ENCODE measurements at regions not wholly inside any gene's neighbourhood (a gene's known extent, or its start where the extent isn't known, plus 50 kb on each side); places are given as distances from the start of the nearest gene placed in this dataset.

- H3K36me3 Mint-ChIP-seq (ENCODE audit: insufficient read depth, unreplicated experiment), result no peaks in the 10 kb centered on the region
- H3K27me3 Mint-ChIP-seq (ENCODE audit: unreplicated experiment), result no peaks in the 10 kb centered on the region
- BruUV-seq (replicated peaks), result no TSS peak
Observed at GRCh38 chr5:27414099-27414498, 375.7 kb upstream of the CDH9 start.

GRCh38 chr5:27412384-27412783 lies 374.0 kb upstream of the CDH9 start:
- CTCF ChIA-PET, result no interaction called here
- intact Hi-C loops (cut with micrococcal nuclease; ENCODE audit: unreplicated experiment), result no loop called here
- TF ChIP-seq CTCF (IDR thresholded peaks at IDR 0.05; ENCODE audit: unreplicated experiment), result no peak
- no peaks in the 10 kb centered on the region for H3K27me3 Mint-ChIP-seq (ENCODE audit: unreplicated experiment)
- no peaks in the 10 kb centered on the region for H3K4me1 Mint-ChIP-seq (ENCODE audit: low read depth, unreplicated experiment)
- no peak for DNase-seq
- H3K27ac Mint-ChIP-seq (ENCODE audit: unreplicated experiment), result no peak overlapping the region
- H3K36me3 Mint-ChIP-seq (ENCODE audit: insufficient read depth, unreplicated experiment), result no peaks in the 10 kb centered on the region
- no peak overlapping the region for H3K4me3 Mint-ChIP-seq (ENCODE audit: low read depth, unreplicated experiment)
- peaks cover 12% of the 10 kb centered on the region for H3K9me3 Mint-ChIP-seq (ENCODE audit: low read depth, unreplicated experiment)
- BruUV-seq (replicated peaks), result no TSS peak

More at GRCh38 chr5:27414099-27414498, 375.7 kb upstream of the CDH9 start:
- Mint-ChIP-seq H3K4me1 (ENCODE audit: low read depth, unreplicated experiment) (no peaks in the 10 kb centered on the region), H3K4me3 (ENCODE audit: low read depth, unreplicated experiment) (no peak overlapping the region), H3K9me3 (ENCODE audit: low read depth, unreplicated experiment) (peaks cover 9% of the 10 kb centered on the region), H3K27ac (ENCODE audit: unreplicated experiment) (no peak overlapping the region)
- intact Hi-C loops (cut with micrococcal nuclease; ENCODE audit: unreplicated experiment), result no loop called here
- no peak for TF ChIP-seq CTCF (IDR thresholded peaks at IDR 0.05; ENCODE audit: unreplicated experiment)
- no peak for DNase-seq
- CTCF ChIA-PET, result no interaction called here

- H3K36me3 Mint-ChIP-seq (ENCODE audit: insufficient read depth, unreplicated experiment), result no peaks in the 10 kb centered on the region
- no peak overlapping the region for H3K4me3 Mint-ChIP-seq (ENCODE audit: low read depth, unreplicated experiment)
- H3K4me1 Mint-ChIP-seq (ENCODE audit: low read depth, unreplicated experiment), result no peaks in the 10 kb centered on the region
- BruUV-seq (replicated peaks), result no TSS peak
- H3K9me3 Mint-ChIP-seq (ENCODE audit: low read depth, unreplicated experiment), result peaks cover 3% of the 10 kb centered on the region
- no peak overlapping the region for H3K27ac Mint-ChIP-seq (ENCODE audit: unreplicated experiment)
- CTCF ChIA-PET, result no interaction called here
- TF ChIP-seq CTCF (IDR thresholded peaks at IDR 0.05; ENCODE audit: unreplicated experiment), result no peak
- H3K27me3 Mint-ChIP-seq (ENCODE audit: unreplicated experiment), result no peaks in the 10 kb centered on the region
- intact Hi-C loops (cut with micrococcal nuclease; ENCODE audit: unreplicated experiment), result no loop called here
- DNase-seq, result no peak
Observed at GRCh38 chr5:27406020-27406419, 367.6 kb upstream of the CDH9 start.

GRCh38 chr5:27403243-27403882 lies 365.0 kb upstream of the CDH9 start:
- intact Hi-C loops (cut with micrococcal nuclease; ENCODE audit: unreplicated experiment), result no loop called here
- DNase-seq, result no peak
- peak overlapping the region; percentile 79 for H3K27ac Mint-ChIP-seq (ENCODE audit: unreplicated experiment)

More at GRCh38 chr5:27403243-27403882, 365.0 kb upstream of the CDH9 start:
- CTCF ChIA-PET, result no interaction called here
- Mint-ChIP-seq H3K36me3 (ENCODE audit: insufficient read depth, unreplicated experiment) (no peaks in the 10 kb centered on the region), H3K27me3 (ENCODE audit: unreplicated experiment) (no peaks in the 10 kb centered on the region), H3K4me3 (ENCODE audit: low read depth, unreplicated experiment) (peak overlapping the region; percentile 65), H3K4me1 (ENCODE audit: low read depth, unreplicated experiment) (no peaks in the 10 kb centered on the region), H3K9me3 (ENCODE audit: low read depth, unreplicated experiment) (peaks cover 7% of the 10 kb centered on the region)
- no TSS peak for BruUV-seq (replicated peaks)
- TF ChIP-seq CTCF (IDR thresholded peaks at IDR 0.05; ENCODE audit: unreplicated experiment), result no peak
